H1 (cell line): ENCODE measurements at regions not wholly inside any gene's neighbourhood (a gene's known extent, or its start where the extent isn't known, plus 50 kb on each side); places are given as distances from the start of the nearest gene placed in this dataset.

ENCODE experiments used
- RBBP5 ChIP-seq: IDR thresholded peaks from 2 replicates; pipeline ENCODE4 v1.7.1; 2012; ENCODE audit warnings: low read depth, mild to moderate bottlenecking, inconsistent platforms, low read length, moderate library complexity, borderline replicate concordance
- SP1 ChIP-seq: IDR thresholded peaks from 2 replicates; pipeline ENCODE4 v1.6.1; 2011; ENCODE audit warnings: low read depth, low read length

GRCh38 chr4:27289704-27290103 is 429.1 kb downstream of the STIM2 start (continued):
- TF ChIP-seq SP1: no peak
- TF ChIP-seq RBBP5: no peak
